GM23338 (cell line): ENCODE measurements at regions not wholly inside any gene's neighbourhood (a gene's known extent, or its start where the extent isn't known, plus 50 kb on each side); places are given as distances from the start of the nearest gene placed in this dataset.

Experiments used
- ATAC-seq: fragments of 200-7000 bp; cut with Tn5 transposase; 3 replicates; pipeline ENCODE4 v1.9.1; 2020
- DNase-seq: peaks from one replicate; pipeline ENCODE4 v3.0.0-alpha.2; 2015; ENCODE audit warnings: low spot score
- H2AFZ ChIP-seq: fragments of 200-600 bp; sonication (generic); 2 replicates; pipeline ENCODE4 v1.8.0; 2016; ENCODE audit warnings: antibody characterized with exemption, mild to moderate bottlenecking, moderate library complexity
- H3F3A ChIP-seq: fragments of 200-600 bp; sonication (generic); replicated peaks from 2 replicates; pipeline ENCODE4 v1.8.0; 2017; ENCODE audit warnings: antibody characterized with exemption, mixed run types, low read depth
- H3K27ac ChIP-seq: fragments of 200-600 bp; sonication (generic); 2 replicates; pipeline ENCODE4 v1.6.1; 2016; ENCODE audit warnings: low read depth
- H3K27me3 ChIP-seq: fragments of 200-600 bp; sonication (generic); 2 replicates; pipeline ENCODE4 v1.8.0; 2016; ENCODE audit warnings: mild to moderate bottlenecking, mixed run types, moderate library complexity; ENCODE audit not compliant: insufficient read depth
- H3K36me3 ChIP-seq: fragments of 200-600 bp; sonication (generic); 2 replicates; pipeline ENCODE4 v1.8.0; 2016; ENCODE audit warnings: mild to moderate bottlenecking; ENCODE audit not compliant: insufficient read depth
- H3K4me1 ChIP-seq: fragments of 200-600 bp; sonication (generic); 2 replicates; pipeline ENCODE4 v1.8.0; 2016; ENCODE audit warnings: mild to moderate bottlenecking, moderate library complexity; ENCODE audit not compliant: insufficient read depth
- H3K4me2 ChIP-seq: fragments of 200-600 bp; sonication (generic); 2 replicates; pipeline ENCODE4 v1.7.1; 2017; ENCODE audit warnings: mixed run types
- H3K4me3 ChIP-seq: fragments of 200-600 bp; sonication (generic); 2 replicates; pipeline ENCODE4 v1.6.1; 2016; ENCODE audit warnings: mixed run types
- H3K79me2 ChIP-seq: fragments of 200-600 bp; sonication (generic); replicated peaks from 2 replicates; pipeline ENCODE4 v1.8.0; 2017; ENCODE audit warnings: mild to moderate bottlenecking; ENCODE audit not compliant: insufficient read depth
- H3K9me2 ChIP-seq: fragments of 200-600 bp; sonication (generic); 2 replicates; pipeline ENCODE4 v1.8.0; 2017; ENCODE audit not compliant: insufficient read depth
- H4K20me1 ChIP-seq: fragments of 200-600 bp; sonication (generic); replicated peaks from 2 replicates; pipeline ENCODE4 v1.8.0; 2017; ENCODE audit warnings: mild to moderate bottlenecking; ENCODE audit not compliant: insufficient read depth
- H3K27ac Mint-ChIP-seq: 2 replicates; pipeline ENCODE4 v1.8.0; 2020; ENCODE audit warnings: inconsistent platforms, mild to moderate bottlenecking, moderate library complexity, mixed read lengths
- H3K27me3 Mint-ChIP-seq: 3 replicates; pipeline ENCODE4 v1.8.0; 2022; ENCODE audit warnings: low read depth, mild to moderate bottlenecking, moderate library complexity, mixed read lengths, inconsistent platforms; ENCODE audit not compliant: insufficient read depth, poor library complexity
- H3K36me3 Mint-ChIP-seq: 3 replicates; pipeline ENCODE4 v1.8.0; 2021; ENCODE audit warnings: low read depth, mild to moderate bottlenecking, inconsistent platforms, moderate library complexity, mixed read lengths
- H3K4me1 Mint-ChIP-seq: 3 replicates; pipeline ENCODE4 v1.8.0; 2020; ENCODE audit warnings: mild to moderate bottlenecking, inconsistent platforms, mixed read lengths
- H3K4me3 Mint-ChIP-seq: 3 replicates; pipeline ENCODE4 v1.8.0; 2021; ENCODE audit warnings: moderate library complexity, mild to moderate bottlenecking, inconsistent platforms, mixed read lengths
- H3K9me3 Mint-ChIP-seq: 3 replicates; pipeline ENCODE4 v1.8.0; 2020; ENCODE audit warnings: moderate library complexity, mild to moderate bottlenecking, inconsistent platforms, mixed read lengths
- CREB1 ChIP-seq: fragments of 250-450 bp; sonication (Bioruptor Pico); IDR thresholded peaks from 2 replicates; pipeline ENCODE4 v1.5.0; 2020; ENCODE audit warnings: low read depth, mild to moderate bottlenecking, moderate library complexity
- EZH2 ChIP-seq: fragments of 200-600 bp; sonication (generic); IDR thresholded peaks from one replicate; pipeline ENCODE4 v1.8.0; 2017; ENCODE audit warnings: antibody characterized with exemption, mild to moderate bottlenecking, low read depth; ENCODE audit not compliant: unreplicated experiment
- EZH2phosphoT487 ChIP-seq: fragments of 200-600 bp; sonication (generic); IDR thresholded peaks from one replicate; pipeline ENCODE4 v1.8.1; 2018; ENCODE audit warnings: antibody characterized with exemption; ENCODE audit not compliant: unreplicated experiment
- JUNB ChIP-seq: IDR thresholded peaks from one replicate; pipeline ENCODE4 v1.6.1; 2016; ENCODE audit warnings: antibody characterized with exemption; ENCODE audit not compliant: unreplicated experiment
- NANOG ChIP-seq: IDR thresholded peaks from 2 replicates; pipeline ENCODE4 v1.6.1; 2016; ENCODE audit warnings: antibody characterized with exemption, borderline replicate concordance
- POLR2AphosphoS5 ChIP-seq: IDR thresholded peaks from 2 replicates; pipeline ENCODE4 v1.6.1; 2016; ENCODE audit warnings: antibody characterized with exemption, low read depth
- REST ChIP-seq: IDR thresholded peaks from one replicate; pipeline ENCODE4 v1.6.1; 2018; ENCODE audit warnings: antibody characterized with exemption; ENCODE audit not compliant: unreplicated experiment
- STAT1 ChIP-seq: IDR thresholded peaks from one replicate; pipeline ENCODE4 v1.6.1; 2016; ENCODE audit warnings: antibody characterized with exemption; ENCODE audit not compliant: unreplicated experiment
- ZNF114 ChIP-seq: fragments of 250-450 bp; sonication (Bioruptor Pico); IDR thresholded peaks from 2 replicates; pipeline ENCODE4 v1.5.0; 2020; ENCODE audit warnings: mild to moderate bottlenecking, moderate library complexity
- ZNF331 ChIP-seq: fragments of 250-450 bp; sonication (Bioruptor Pico); IDR thresholded peaks from 2 replicates; pipeline ENCODE4 v1.5.0; 2020; ENCODE audit warnings: low read depth, mild to moderate bottlenecking, moderate library complexity
- ZNF462 ChIP-seq: fragments of 250-450 bp; sonication (Bioruptor Pico); IDR thresholded peaks from 2 replicates; pipeline ENCODE4 v1.5.0; 2020; ENCODE audit warnings: mild to moderate bottlenecking, moderate library complexity
- TF ChIP-seq, protein P1 (sequence below): IDR thresholded peaks from 2 replicates; pipeline ENCODE4 v1.6.1; 2016; ENCODE audit warnings: antibody characterized with exemption
- TF ChIP-seq, protein P2 (sequence below), 2 experiments: fragments of 200-600 bp in 1 of 2; sonication (generic) in 1 of 2; conservative IDR thresholded peaks; 2 replicates each; pipeline versions ENCODE4 v1.5.1 to v1.6.1; 2016 to 2017; ENCODE audit warnings: antibody characterized with exemption in 2 of 2, low read depth in 2 of 2, mild to moderate bottlenecking in 2 of 2, moderate library complexity in 1 of 2

DNA sequence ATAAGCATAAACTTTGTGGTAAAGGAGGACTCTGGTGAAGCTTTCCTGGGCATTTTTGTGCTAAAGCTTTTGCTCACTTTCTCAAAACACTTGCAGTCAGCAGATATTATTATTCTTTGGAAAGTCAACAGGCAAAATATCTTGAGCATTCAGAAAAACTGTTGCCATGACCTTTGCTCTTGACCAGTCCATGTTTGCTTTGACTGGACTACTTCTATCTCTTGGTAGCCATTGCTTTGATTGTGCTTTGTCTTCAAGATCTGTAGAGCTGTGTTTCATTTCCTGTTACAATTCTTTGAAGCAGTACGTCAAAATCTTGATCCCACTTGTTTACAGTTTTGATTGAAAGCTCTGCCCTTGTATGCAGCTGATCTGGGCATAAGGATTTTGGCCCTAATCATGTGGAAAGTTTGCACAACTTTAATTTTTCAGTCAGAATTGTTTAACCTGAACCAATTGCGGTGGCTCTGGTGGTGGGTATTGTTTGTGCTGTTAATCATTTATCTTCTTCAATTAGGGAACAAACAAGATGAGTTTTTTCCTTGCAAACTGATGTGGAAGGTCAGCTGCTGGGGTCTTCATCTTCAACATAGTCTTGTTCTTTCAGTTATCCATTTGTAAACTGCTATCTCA, 121.5 kb upstream of the NUDT6 start:
- Histone ChIP-seq H3K4me1 (no peaks in the 10 kb centered on the region), H3F3A (no peaks in the 10 kb centered on the region), H4K20me1 (no peaks in the 10 kb centered on the region), H3K27ac (no peak overlapping the region), H3K4me3 (no peak overlapping the region), H3K4me2 (no peak overlapping the region), H3K9me2 (no peaks in the 10 kb centered on the region), H3K79me2 (peaks cover 10% of the 10 kb centered on the region; the same call in 1 of the 2 replicates), H2AFZ (no peak overlapping the region), H3K27me3 (no peaks in the 10 kb centered on the region), H3K36me3 (peaks cover 10% of the 10 kb centered on the region; the same call in 1 of the 2 replicates)
- no peak overlapping the region for H3K4me3 Mint-ChIP-seq
- ATAC-seq (no peak), DNase-seq (no peak)
- peaks cover 23% of the 10 kb centered on the region; the same call in 2 of the 3 replicates for H3K9me3 Mint-ChIP-seq
- H3K27me3 Mint-ChIP-seq: no peaks in the 10 kb centered on the region
- H3K36me3 Mint-ChIP-seq: peaks cover 56% of the 10 kb centered on the region
- no peak for TF ChIP-seq ZNF331 (CRISPR knock-in tag)
- TF ChIP-seq NANOG: no peak
- TF ChIP-seq EZH2: no peak
- no peak for TF ChIP-seq CREB1
- TF ChIP-seq, protein P1, sequence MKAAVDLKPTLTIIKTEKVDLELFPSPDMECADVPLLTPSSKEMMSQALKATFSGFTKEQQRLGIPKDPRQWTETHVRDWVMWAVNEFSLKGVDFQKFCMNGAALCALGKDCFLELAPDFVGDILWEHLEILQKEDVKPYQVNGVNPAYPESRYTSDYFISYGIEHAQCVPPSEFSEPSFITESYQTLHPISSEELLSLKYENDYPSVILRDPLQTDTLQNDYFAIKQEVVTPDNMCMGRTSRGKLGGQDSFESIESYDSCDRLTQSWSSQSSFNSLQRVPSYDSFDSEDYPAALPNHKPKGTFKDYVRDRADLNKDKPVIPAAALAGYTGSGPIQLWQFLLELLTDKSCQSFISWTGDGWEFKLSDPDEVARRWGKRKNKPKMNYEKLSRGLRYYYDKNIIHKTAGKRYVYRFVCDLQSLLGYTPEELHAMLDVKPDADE: no peak
- no peak for TF ChIP-seq ZNF462 (CRISPR knock-in tag)
- TF ChIP-seq JUNB: no peak
- TF ChIP-seq, protein P2, sequence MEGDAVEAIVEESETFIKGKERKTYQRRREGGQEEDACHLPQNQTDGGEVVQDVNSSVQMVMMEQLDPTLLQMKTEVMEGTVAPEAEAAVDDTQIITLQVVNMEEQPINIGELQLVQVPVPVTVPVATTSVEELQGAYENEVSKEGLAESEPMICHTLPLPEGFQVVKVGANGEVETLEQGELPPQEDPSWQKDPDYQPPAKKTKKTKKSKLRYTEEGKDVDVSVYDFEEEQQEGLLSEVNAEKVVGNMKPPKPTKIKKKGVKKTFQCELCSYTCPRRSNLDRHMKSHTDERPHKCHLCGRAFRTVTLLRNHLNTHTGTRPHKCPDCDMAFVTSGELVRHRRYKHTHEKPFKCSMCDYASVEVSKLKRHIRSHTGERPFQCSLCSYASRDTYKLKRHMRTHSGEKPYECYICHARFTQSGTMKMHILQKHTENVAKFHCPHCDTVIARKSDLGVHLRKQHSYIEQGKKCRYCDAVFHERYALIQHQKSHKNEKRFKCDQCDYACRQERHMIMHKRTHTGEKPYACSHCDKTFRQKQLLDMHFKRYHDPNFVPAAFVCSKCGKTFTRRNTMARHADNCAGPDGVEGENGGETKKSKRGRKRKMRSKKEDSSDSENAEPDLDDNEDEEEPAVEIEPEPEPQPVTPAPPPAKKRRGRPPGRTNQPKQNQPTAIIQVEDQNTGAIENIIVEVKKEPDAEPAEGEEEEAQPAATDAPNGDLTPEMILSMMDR (conservative IDR thresholded peaks at IDR 0.05; ENCODE audit: low read depth in 2 of 2): no peak
- TF ChIP-seq STAT1: no peak
- no peak for TF ChIP-seq ZNF114 (CRISPR knock-in tag)
- no peak for TF ChIP-seq REST
- no peak for TF ChIP-seq POLR2AphosphoS5
- no peak for TF ChIP-seq EZH2phosphoT487
- no peaks in the 10 kb centered on the region for H3K4me1 Mint-ChIP-seq
- H3K27ac Mint-ChIP-seq: no peak overlapping the region
